ENCODE measurements at regions not wholly inside any gene's neighbourhood (a gene's known extent, or its start where the extent isn't known, plus 50 kb on each side); places are given as distances from the start of the nearest gene placed in this dataset.

- no peak overlapping the region for H3K4me3 ChIP-seq (replicated peaks in 1 of 3; ENCODE audit: low read depth in 2 of 3, low read length in 3 of 3)
- no peaks in the 10 kb centered on the region for H3K27me3 ChIP-seq (ENCODE audit: control insufficient read depth in 2 of 2, insufficient read depth in 2 of 2, low read length in 2 of 2)
- no peaks in the 10 kb centered on the region for H3K9me3 Mint-ChIP-seq
- no peak overlapping the region for H3K27ac ChIP-seq (ENCODE audit: low read depth in 1 of 2, low read length in 2 of 2)
- no peak overlapping the region for H3K9ac ChIP-seq (ENCODE audit: insufficient read depth, low read length, poor library complexity, severe bottlenecking)
- no peak for DNase-seq
- no peaks in the 10 kb centered on the region for H3K4me1 Mint-ChIP-seq
- WGBS (ENCODE audit: insufficient coverage): no CpG with 5 or more reads among the region's 1 CpG
- H3K4me2 ChIP-seq (replicated peaks; ENCODE audit: extremely low read depth, low read length, poor library complexity, severe bottlenecking): no peak overlapping the region
- no peak overlapping the region for H3K4me3 Mint-ChIP-seq
- no peak for TF ChIP-seq CTCF (IDR thresholded peaks at IDR 0.05)
- H3K36me3 ChIP-seq (replicated peaks in 1 of 2; ENCODE audit: control insufficient read depth in 1 of 2, insufficient read depth in 2 of 2, low read length in 2 of 2): no peaks in the 10 kb centered on the region
- H4K20me1 ChIP-seq (ENCODE audit: insufficient read depth, low read length): no peaks in the 10 kb centered on the region
- intact Hi-C loops (cut with micrococcal nuclease): no loop called here
- H2AFZ ChIP-seq (ENCODE audit: insufficient read depth, low read depth, low read length, poor library complexity, severe bottlenecking): no peak overlapping the region
- no peaks in the 10 kb centered on the region for H3K79me2 ChIP-seq (ENCODE audit: insufficient read depth, low read length)
- H3K27me3 Mint-ChIP-seq (ENCODE audit: low read depth in 3 of 3): peaks cover 11 to 15% (median 14%) of the 10 kb centered on the region in 3 donors
- no peaks in the 10 kb centered on the region for H3K36me3 Mint-ChIP-seq
- H3K4me1 ChIP-seq (ENCODE audit: control insufficient read depth in 1 of 2, insufficient read depth in 2 of 2, low read length in 2 of 2): no peaks in the 10 kb centered on the region
- no peak overlapping the region for H3K27ac Mint-ChIP-seq
- no peaks in the 10 kb centered on the region for H3K9me3 ChIP-seq (replicated peaks in 1 of 2; ENCODE audit: control insufficient read depth in 1 of 2, insufficient read depth in 1 of 2, low read length in 2 of 2)
Observed at GRCh38 chr12:5197131-5197530, 153.5 kb downstream of the KCNA5 start.

- Histone ChIP-seq H3K4me1 (ENCODE audit: control insufficient read depth in 1 of 2, insufficient read depth in 2 of 2, low read length in 2 of 2) (no peaks in the 10 kb centered on the region), H3K4me2 (replicated peaks; ENCODE audit: extremely low read depth, low read length, poor library complexity, severe bottlenecking) (no peak overlapping the region), H3K9ac (ENCODE audit: insufficient read depth, low read length, poor library complexity, severe bottlenecking) (no peak overlapping the region), H4K20me1 (ENCODE audit: insufficient read depth, low read length) (no peaks in the 10 kb centered on the region), H3K79me2 (ENCODE audit: insufficient read depth, low read length) (no peaks in the 10 kb centered on the region), H3K9me3 (replicated peaks in 1 of 2; ENCODE audit: control insufficient read depth in 1 of 2, insufficient read depth in 1 of 2, low read length in 2 of 2) (no peaks in the 10 kb centered on the region), H3K4me3 (replicated peaks in 1 of 3; ENCODE audit: low read depth in 2 of 3, low read length in 3 of 3) (no peak overlapping the region), H3K27me3 (ENCODE audit: control insufficient read depth in 2 of 2, insufficient read depth in 2 of 2, low read length in 2 of 2) (no peaks in the 10 kb centered on the region), H3K36me3 (replicated peaks in 1 of 2; ENCODE audit: control insufficient read depth in 1 of 2, insufficient read depth in 2 of 2, low read length in 2 of 2) (no peaks in the 10 kb centered on the region), H3K27ac (ENCODE audit: low read depth in 1 of 2, low read length in 2 of 2) (no peak overlapping the region), H2AFZ (ENCODE audit: insufficient read depth, low read depth, low read length, poor library complexity, severe bottlenecking) (no peak overlapping the region)
- Mint-ChIP-seq H3K4me3 (no peak overlapping the region), H3K27me3 (ENCODE audit: low read depth in 3 of 3) (peaks cover 11 to 15% (median 14%) of the 10 kb centered on the region in 3 donors), H3K9me3 (no peaks in the 10 kb centered on the region), H3K27ac (no peak overlapping the region), H3K4me1 (no peaks in the 10 kb centered on the region), H3K36me3 (no peaks in the 10 kb centered on the region)
- WGBS (ENCODE audit: insufficient coverage): 71% methylated on average over 1 of the region's 2 CpGs
- intact Hi-C loops (cut with micrococcal nuclease): no loop called here
- no peak for TF ChIP-seq CTCF (IDR thresholded peaks at IDR 0.05)
- no peak for DNase-seq
Observed at GRCh38 chr12:5197656-5198055, 154.0 kb downstream of the KCNA5 start.
